ENCODE measurements at regions not wholly inside any gene's neighbourhood (a gene's known extent, or its start where the extent isn't known, plus 50 kb on each side); places are given as distances from the start of the nearest gene placed in this dataset.

DNA sequence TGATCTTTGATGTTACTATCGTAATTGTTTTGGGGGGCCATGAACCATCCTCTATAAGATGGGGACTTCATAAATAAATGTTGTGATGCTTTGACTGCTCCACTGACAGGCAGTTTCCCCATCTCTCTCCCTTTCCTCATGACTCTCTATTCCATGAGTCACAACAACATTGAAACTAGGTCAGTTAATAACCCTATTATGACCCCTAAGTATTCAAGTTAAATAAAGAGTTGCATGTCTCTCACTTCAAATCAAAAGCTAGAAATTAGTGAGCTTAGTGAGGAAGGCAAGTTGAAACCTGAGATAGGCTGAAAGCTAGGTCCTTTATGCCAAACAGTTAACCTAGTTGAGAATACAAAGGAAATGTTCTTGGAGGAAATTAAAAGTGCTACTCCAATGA lies 491.0 kb downstream of the HAO1 start:
- Histone ChIP-seq H3F3A (replicated peaks; ENCODE audit: low read depth) (no peaks in the 10 kb centered on the region), H3K36me3 (ENCODE audit: insufficient read depth) (no peaks in the 10 kb centered on the region), H2AFZ (no peak overlapping the region), H3K4me1 (ENCODE audit: insufficient read depth) (no peaks in the 10 kb centered on the region), H3K4me2 (no peak overlapping the region), H3K79me2 (replicated peaks; ENCODE audit: insufficient read depth) (no peaks in the 10 kb centered on the region), H4K20me1 (replicated peaks; ENCODE audit: insufficient read depth) (no peaks in the 10 kb centered on the region), H3K4me3 (no peak overlapping the region), H3K27me3 (ENCODE audit: insufficient read depth) (no peaks in the 10 kb centered on the region), H3K9me2 (ENCODE audit: insufficient read depth) (peaks cover 9% of the 10 kb centered on the region; the same call in 1 of the 2 replicates), H3K27ac (ENCODE audit: low read depth) (no peak overlapping the region)
- Mint-ChIP-seq H3K4me3 (no peak overlapping the region), H3K27ac (no peak overlapping the region), H3K9me3 (no peaks in the 10 kb centered on the region), H3K36me3 (ENCODE audit: low read depth) (no peaks in the 10 kb centered on the region), H3K27me3 (ENCODE audit: insufficient read depth, low read depth, poor library complexity) (peaks cover 2% of the 10 kb centered on the region), H3K4me1 (no peaks in the 10 kb centered on the region)
- ATAC-seq, result no peak
- no peak for DNase-seq (ENCODE audit: low spot score)
- TF ChIP-seq, protein P1, sequence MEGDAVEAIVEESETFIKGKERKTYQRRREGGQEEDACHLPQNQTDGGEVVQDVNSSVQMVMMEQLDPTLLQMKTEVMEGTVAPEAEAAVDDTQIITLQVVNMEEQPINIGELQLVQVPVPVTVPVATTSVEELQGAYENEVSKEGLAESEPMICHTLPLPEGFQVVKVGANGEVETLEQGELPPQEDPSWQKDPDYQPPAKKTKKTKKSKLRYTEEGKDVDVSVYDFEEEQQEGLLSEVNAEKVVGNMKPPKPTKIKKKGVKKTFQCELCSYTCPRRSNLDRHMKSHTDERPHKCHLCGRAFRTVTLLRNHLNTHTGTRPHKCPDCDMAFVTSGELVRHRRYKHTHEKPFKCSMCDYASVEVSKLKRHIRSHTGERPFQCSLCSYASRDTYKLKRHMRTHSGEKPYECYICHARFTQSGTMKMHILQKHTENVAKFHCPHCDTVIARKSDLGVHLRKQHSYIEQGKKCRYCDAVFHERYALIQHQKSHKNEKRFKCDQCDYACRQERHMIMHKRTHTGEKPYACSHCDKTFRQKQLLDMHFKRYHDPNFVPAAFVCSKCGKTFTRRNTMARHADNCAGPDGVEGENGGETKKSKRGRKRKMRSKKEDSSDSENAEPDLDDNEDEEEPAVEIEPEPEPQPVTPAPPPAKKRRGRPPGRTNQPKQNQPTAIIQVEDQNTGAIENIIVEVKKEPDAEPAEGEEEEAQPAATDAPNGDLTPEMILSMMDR (conservative IDR thresholded peaks at IDR 0.05; ENCODE audit: low read depth in 2 of 2), result no peak
- no peak for TF ChIP-seq POLR2AphosphoS5 (IDR thresholded peaks at IDR 0.05; ENCODE audit: low read depth)

DNA sequence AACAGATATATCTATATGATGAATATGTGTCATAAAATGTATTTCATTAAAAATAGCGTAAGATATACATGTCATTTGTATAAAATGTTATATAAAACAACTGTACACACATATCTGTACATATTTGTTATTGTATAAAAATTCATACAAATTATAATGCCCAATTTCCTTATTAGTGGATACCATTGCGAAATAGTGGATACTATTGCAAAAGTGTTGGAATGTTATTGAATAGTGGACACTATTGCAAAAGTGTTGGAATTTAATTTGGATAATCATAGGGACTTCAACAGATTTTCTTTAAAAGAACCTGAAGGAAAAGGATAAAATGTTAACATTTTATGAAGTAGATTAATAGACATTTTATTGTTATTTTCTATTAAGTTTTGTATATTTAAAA lies 487.4 kb downstream of the HAO1 start:
- H3K36me3 ChIP-seq (ENCODE audit: insufficient read depth), result no peaks in the 10 kb centered on the region
- H2AFZ ChIP-seq, result no peak overlapping the region
- Mint-ChIP-seq H3K4me1 (no peaks in the 10 kb centered on the region), H3K4me3 (no peak overlapping the region), H3K36me3 (ENCODE audit: low read depth) (no peaks in the 10 kb centered on the region), H3K9me3 (no peaks in the 10 kb centered on the region), H3K27me3 (ENCODE audit: insufficient read depth, low read depth, poor library complexity) (no peaks in the 10 kb centered on the region), H3K27ac (no peak overlapping the region)
- H3K4me3 ChIP-seq, result no peak overlapping the region
- H3K4me2 ChIP-seq, result no peak overlapping the region
- H3K4me1 ChIP-seq (ENCODE audit: insufficient read depth), result no peaks in the 10 kb centered on the region
- H4K20me1 ChIP-seq (replicated peaks; ENCODE audit: insufficient read depth), result no peaks in the 10 kb centered on the region
- H3K27me3 ChIP-seq (ENCODE audit: insufficient read depth), result no peaks in the 10 kb centered on the region
- DNase-seq (ENCODE audit: low spot score) (no peak), ATAC-seq (no peak)
- no peak for TF ChIP-seq ZNF114 (CRISPR knock-in tag; IDR thresholded peaks at IDR 0.05)
- TF ChIP-seq CREB1 (CRISPR knock-in tag; IDR thresholded peaks at IDR 0.05; ENCODE audit: low read depth), result no peak
- TF ChIP-seq JUNB (IDR thresholded peaks at IDR 0.05; ENCODE audit: unreplicated experiment), result no peak
- no peak for TF ChIP-seq STAT1 (IDR thresholded peaks at IDR 0.05; ENCODE audit: unreplicated experiment)
- no peaks in the 10 kb centered on the region for H3K79me2 ChIP-seq (replicated peaks; ENCODE audit: insufficient read depth)
- H3K27ac ChIP-seq (ENCODE audit: low read depth), result no peak overlapping the region
- H3K9me2 ChIP-seq (ENCODE audit: insufficient read depth), result peaks cover 9% of the 10 kb centered on the region; the same call in 1 of the 2 replicates
- H3F3A ChIP-seq (replicated peaks; ENCODE audit: low read depth), result no peaks in the 10 kb centered on the region

- Mint-ChIP-seq H3K4me3 (no peak overlapping the region), H3K9me3 (no peaks in the 10 kb centered on the region), H3K36me3 (ENCODE audit: low read depth) (no peaks in the 10 kb centered on the region), H3K4me1 (no peaks in the 10 kb centered on the region), H3K27me3 (ENCODE audit: insufficient read depth, low read depth, poor library complexity) (no peaks in the 10 kb centered on the region), H3K27ac (no peak overlapping the region)
- no peak overlapping the region for H3K4me3 ChIP-seq
- no peaks in the 10 kb centered on the region for H4K20me1 ChIP-seq (replicated peaks; ENCODE audit: insufficient read depth)
- H3K4me1 ChIP-seq (ENCODE audit: insufficient read depth), result no peaks in the 10 kb centered on the region
- DNase-seq (ENCODE audit: low spot score) (no peak), ATAC-seq (no peak)
- H3K36me3 ChIP-seq (ENCODE audit: insufficient read depth), result no peaks in the 10 kb centered on the region
- no peaks in the 10 kb centered on the region for H3K79me2 ChIP-seq (replicated peaks; ENCODE audit: insufficient read depth)
- H2AFZ ChIP-seq, result no peak overlapping the region
- H3F3A ChIP-seq (replicated peaks; ENCODE audit: low read depth), result no peaks in the 10 kb centered on the region
- H3K9me2 ChIP-seq (ENCODE audit: insufficient read depth), result peaks cover 4% of the 10 kb centered on the region; the same call in 1 of the 2 replicates
- no peak overlapping the region for H3K27ac ChIP-seq (ENCODE audit: low read depth)
- H3K4me2 ChIP-seq, result no peak overlapping the region
- H3K27me3 ChIP-seq (ENCODE audit: insufficient read depth), result no peaks in the 10 kb centered on the region
- TF ChIP-seq JUNB (IDR thresholded peaks at IDR 0.05; ENCODE audit: unreplicated experiment) (no peak), ZNF114 (CRISPR knock-in tag; IDR thresholded peaks at IDR 0.05) (no peak)
- TF ChIP-seq, protein P2, sequence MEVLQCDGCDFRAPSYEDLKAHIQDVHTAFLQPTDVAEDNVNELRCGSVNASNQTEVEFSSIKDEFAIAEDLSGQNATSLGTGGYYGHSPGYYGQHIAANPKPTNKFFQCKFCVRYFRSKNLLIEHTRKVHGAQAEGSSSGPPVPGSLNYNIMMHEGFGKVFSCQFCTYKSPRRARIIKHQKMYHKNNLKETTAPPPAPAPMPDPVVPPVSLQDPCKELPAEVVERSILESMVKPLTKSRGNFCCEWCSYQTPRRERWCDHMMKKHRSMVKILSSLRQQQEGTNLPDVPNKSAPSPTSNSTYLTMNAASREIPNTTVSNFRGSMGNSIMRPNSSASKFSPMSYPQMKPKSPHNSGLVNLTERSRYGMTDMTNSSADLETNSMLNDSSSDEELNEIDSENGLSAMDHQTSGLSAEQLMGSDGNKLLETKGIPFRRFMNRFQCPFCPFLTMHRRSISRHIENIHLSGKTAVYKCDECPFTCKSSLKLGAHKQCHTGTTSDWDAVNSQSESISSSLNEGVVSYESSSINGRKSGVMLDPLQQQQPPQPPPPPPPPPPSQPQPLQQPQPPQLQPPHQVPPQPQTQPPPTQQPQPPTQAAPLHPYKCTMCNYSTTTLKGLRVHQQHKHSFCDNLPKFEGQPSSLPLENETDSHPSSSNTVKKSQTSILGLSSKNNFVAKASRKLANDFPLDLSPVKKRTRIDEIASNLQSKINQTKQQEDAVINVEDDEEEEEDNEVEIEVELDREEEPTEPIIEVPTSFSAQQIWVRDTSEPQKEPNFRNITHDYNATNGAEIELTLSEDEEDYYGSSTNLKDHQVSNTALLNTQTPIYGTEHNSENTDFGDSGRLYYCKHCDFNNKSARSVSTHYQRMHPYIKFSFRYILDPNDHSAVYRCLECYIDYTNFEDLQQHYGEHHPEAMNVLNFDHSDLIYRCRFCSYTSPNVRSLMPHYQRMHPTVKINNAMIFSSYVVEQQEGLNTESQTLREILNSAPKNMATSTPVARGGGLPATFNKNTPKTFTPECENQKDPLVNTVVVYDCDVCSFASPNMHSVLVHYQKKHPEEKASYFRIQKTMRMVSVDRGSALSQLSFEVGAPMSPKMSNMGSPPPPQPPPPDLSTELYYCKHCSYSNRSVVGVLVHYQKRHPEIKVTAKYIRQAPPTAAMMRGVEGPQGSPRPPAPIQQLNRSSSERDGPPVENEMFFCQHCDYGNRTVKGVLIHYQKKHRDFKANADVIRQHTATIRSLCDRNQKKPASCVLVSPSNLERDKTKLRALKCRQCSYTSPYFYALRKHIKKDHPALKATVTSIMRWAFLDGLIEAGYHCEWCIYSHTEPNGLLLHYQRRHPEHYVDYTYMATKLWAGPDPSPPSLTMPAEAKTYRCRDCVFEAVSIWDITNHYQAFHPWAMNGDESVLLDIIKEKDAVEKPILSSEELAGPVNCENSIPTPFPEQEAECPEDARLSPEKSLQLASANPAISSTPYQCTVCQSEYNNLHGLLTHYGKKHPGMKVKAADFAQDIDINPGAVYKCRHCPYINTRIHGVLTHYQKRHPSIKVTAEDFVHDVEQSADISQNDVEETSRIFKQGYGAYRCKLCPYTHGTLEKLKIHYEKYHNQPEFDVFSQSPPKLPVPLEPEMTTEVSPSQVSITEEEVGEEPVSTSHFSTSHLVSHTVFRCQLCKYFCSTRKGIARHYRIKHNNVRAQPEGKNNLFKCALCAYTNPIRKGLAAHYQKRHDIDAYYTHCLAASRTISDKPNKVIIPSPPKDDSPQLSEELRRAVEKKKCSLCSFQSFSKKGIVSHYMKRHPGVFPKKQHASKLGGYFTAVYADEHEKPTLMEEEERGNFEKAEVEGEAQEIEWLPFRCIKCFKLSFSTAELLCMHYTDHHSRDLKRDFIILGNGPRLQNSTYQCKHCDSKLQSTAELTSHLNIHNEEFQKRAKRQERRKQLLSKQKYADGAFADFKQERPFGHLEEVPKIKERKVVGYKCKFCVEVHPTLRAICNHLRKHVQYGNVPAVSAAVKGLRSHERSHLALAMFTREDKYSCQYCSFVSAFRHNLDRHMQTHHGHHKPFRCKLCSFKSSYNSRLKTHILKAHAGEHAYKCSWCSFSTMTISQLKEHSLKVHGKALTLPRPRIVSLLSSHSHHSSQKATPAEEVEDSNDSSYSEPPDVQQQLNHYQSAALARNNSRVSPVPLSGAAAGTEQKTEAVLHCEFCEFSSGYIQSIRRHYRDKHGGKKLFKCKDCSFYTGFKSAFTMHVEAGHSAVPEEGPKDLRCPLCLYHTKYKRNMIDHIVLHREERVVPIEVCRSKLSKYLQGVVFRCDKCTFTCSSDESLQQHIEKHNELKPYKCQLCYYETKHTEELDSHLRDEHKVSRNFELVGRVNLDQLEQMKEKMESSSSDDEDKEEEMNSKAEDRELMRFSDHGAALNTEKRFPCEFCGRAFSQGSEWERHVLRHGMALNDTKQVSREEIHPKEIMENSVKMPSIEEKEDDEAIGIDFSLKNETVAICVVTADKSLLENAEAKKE (CRISPR knock-in tag; IDR thresholded peaks at IDR 0.05), result no peak
These were observed 486.2 kb downstream of the HAO1 start for GRCh38 chr20:7454047-7454446.

Measured in GM23338 (cell line).